ENCODE measurements at regions not wholly inside any gene's neighbourhood (a gene's known extent, or its start where the extent isn't known, plus 50 kb on each side); places are given as distances from the start of the nearest gene placed in this dataset.

DNA sequence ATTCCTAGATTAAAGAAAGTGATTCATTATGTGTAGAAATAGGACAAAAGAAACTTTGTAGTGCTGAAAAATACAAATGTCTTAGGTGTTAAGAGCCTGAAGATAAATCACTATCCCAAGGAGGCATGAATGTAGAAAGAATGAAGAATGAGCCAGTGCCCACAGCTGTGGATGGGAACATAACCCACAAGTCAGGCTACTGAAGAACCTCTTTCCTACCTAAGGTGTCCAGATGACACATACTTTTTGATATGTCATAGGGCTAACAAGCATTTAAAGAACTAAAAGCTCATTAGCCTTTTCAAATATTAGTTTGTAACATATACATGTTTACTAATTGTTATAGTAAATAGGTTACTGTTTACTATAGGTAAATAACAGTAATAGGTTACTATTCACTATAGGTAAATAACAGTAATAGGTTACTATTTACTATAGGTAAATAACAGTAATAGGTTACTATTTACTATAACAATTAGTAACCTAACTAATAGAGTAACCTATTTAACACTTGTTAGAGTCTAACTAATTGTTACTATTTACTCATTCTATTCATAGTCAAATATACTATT lies 275.0 kb upstream of the KYNU start:
- ChIA-PET CTCF (interaction anchor here (1.9 kb wide), 1 partner anchor 91 kb away, joined by 4 read pairs; no protein-coding TSS in a partner anchor), POLR2A (no interaction called here)

More for the DNA sequence above, 275.0 kb upstream of the KYNU start:
- no peaks in the 10 kb centered on the region for H3K9me3 ChIP-seq
- no peaks in the 10 kb centered on the region for H3K36me3 ChIP-seq (replicated peaks in 1 of 2; ENCODE audit: control insufficient read depth in 1 of 2, insufficient read depth in 2 of 2, low read length in 1 of 2)
- no peaks in the 10 kb centered on the region for H3K27me3 ChIP-seq (ENCODE audit: insufficient read depth)
- H4K20me1 ChIP-seq (ENCODE audit: insufficient read depth) = no peaks in the 10 kb centered on the region
- no peak for DNase-seq
- H3K4me2 ChIP-seq = no peak overlapping the region
- H3K9me2 ChIP-seq = no peaks in the 10 kb centered on the region
- H3K27ac ChIP-seq (ENCODE audit: low read depth in 2 of 2, low read length in 1 of 2) = no peak overlapping the region
- TF ChIP-seq SIN3A (IDR thresholded peaks at IDR 0.05; ENCODE audit: borderline replicate concordance, low read depth, low read length) (no peak), FOXM1 (IDR thresholded peaks at IDR 0.05; ENCODE audit: low read depth) (no peak), NFIC (IDR thresholded peaks at IDR 0.05; ENCODE audit: borderline replicate concordance) (no peak), GABPA (IDR thresholded peaks at IDR 0.05; ENCODE audit: low read depth) (no peak), NRF1 (IDR thresholded peaks at IDR 0.05; ENCODE audit: low read depth, low read length) (no peak), SMC3 (IDR thresholded peaks at IDR 0.05; ENCODE audit: low read depth, low read length) (no peak), RFX5 (IDR thresholded peaks at IDR 0.05; ENCODE audit: low read length) (no peak), RXRA (IDR thresholded peaks at IDR 0.05; ENCODE audit: borderline replicate concordance, low read depth) (no peak), MXI1 (IDR thresholded peaks at IDR 0.05; ENCODE audit: low read depth, low read length) (no peak)
- TF ChIP-seq, protein P1, sequence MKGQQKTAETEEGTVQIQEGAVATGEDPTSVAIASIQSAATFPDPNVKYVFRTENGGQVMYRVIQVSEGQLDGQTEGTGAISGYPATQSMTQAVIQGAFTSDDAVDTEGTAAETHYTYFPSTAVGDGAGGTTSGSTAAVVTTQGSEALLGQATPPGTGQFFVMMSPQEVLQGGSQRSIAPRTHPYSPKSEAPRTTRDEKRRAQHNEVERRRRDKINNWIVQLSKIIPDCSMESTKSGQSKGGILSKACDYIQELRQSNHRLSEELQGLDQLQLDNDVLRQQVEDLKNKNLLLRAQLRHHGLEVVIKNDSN (IDR thresholded peaks at IDR 0.05; ENCODE audit: borderline replicate concordance, low read depth) = no peak
- TF ChIP-seq, protein P2, sequence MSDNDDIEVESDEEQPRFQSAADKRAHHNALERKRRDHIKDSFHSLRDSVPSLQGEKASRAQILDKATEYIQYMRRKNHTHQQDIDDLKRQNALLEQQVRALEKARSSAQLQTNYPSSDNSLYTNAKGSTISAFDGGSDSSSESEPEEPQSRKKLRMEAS (IDR thresholded peaks at IDR 0.05; ENCODE audit: low read depth) = no peak
- TF ChIP-seq, protein P3, sequence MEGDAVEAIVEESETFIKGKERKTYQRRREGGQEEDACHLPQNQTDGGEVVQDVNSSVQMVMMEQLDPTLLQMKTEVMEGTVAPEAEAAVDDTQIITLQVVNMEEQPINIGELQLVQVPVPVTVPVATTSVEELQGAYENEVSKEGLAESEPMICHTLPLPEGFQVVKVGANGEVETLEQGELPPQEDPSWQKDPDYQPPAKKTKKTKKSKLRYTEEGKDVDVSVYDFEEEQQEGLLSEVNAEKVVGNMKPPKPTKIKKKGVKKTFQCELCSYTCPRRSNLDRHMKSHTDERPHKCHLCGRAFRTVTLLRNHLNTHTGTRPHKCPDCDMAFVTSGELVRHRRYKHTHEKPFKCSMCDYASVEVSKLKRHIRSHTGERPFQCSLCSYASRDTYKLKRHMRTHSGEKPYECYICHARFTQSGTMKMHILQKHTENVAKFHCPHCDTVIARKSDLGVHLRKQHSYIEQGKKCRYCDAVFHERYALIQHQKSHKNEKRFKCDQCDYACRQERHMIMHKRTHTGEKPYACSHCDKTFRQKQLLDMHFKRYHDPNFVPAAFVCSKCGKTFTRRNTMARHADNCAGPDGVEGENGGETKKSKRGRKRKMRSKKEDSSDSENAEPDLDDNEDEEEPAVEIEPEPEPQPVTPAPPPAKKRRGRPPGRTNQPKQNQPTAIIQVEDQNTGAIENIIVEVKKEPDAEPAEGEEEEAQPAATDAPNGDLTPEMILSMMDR (IDR thresholded peaks at IDR 0.05) = no peak
- TF ChIP-seq, protein P4, sequence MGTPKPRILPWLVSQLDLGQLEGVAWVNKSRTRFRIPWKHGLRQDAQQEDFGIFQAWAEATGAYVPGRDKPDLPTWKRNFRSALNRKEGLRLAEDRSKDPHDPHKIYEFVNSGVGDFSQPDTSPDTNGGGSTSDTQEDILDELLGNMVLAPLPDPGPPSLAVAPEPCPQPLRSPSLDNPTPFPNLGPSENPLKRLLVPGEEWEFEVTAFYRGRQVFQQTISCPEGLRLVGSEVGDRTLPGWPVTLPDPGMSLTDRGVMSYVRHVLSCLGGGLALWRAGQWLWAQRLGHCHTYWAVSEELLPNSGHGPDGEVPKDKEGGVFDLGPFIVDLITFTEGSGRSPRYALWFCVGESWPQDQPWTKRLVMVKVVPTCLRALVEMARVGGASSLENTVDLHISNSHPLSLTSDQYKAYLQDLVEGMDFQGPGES (IDR thresholded peaks at IDR 0.05; ENCODE audit: low read depth, low read length) = no peak
- TF ChIP-seq, protein P5, sequence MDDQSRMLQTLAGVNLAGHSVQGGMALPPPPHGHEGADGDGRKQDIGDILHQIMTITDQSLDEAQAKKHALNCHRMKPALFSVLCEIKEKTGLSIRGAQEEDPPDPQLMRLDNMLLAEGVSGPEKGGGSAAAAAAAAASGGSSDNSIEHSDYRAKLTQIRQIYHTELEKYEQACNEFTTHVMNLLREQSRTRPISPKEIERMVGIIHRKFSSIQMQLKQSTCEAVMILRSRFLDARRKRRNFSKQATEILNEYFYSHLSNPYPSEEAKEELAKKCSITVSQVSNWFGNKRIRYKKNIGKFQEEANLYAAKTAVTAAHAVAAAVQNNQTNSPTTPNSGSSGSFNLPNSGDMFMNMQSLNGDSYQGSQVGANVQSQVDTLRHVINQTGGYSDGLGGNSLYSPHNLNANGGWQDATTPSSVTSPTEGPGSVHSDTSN (IDR thresholded peaks at IDR 0.05) = no peak
- no peak overlapping the region for H3K9ac ChIP-seq
- H2AFZ ChIP-seq (ENCODE audit: low read depth) = no peak overlapping the region
- H3K4me1 ChIP-seq (ENCODE audit: control insufficient read depth in 1 of 2, insufficient read depth in 2 of 2, low read depth in 1 of 2, low read length in 1 of 2) = peaks cover 0 to 2% of the 10 kb centered on the region in 2 experiments; a peak in 1 of 4 replicates
- H3K79me2 ChIP-seq (ENCODE audit: insufficient read depth) = no peaks in the 10 kb centered on the region
- H3F3A ChIP-seq (replicated peaks; ENCODE audit: insufficient read depth) = no peaks in the 10 kb centered on the region
- H3K4me3 ChIP-seq (ENCODE audit: low read depth in 2 of 2, low read length in 1 of 2) = no peak overlapping the region
